Vagina (tissue), 2 donors: ENCODE measurements at regions not wholly inside any gene's neighbourhood (a gene's known extent, or its start where the extent isn't known, plus 50 kb on each side); places are given as distances from the start of the nearest gene placed in this dataset.
"Not testable (repeated sequence)": the region's sequence is repeated elsewhere in the genome, so short reads cannot be mapped to it uniquely, and the experiment has no call there.

Experiments
- DNase-seq, 2 donors: peaks; one replicate each; pipeline ENCODE4 v3.0.0-alpha.2; 2017; ENCODE audit errors: extremely low spot score in 2 of 2
- H3K27ac ChIP-seq: fragments of 200-600 bp; sonication (generic); one replicate; pipeline ENCODE4 v1.5.1; 2019
- H3K27me3 ChIP-seq: fragments of 200-600 bp; sonication (generic); one replicate; pipeline ENCODE4 v1.5.1; 2019
- H3K36me3 ChIP-seq, 2 donors: fragments of 200-600 bp; sonication (generic); one replicate each; pipeline ENCODE4 v1.5.1; 2017 to 2019
- H3K4me1 ChIP-seq: fragments of 200-600 bp; sonication (generic); one replicate; pipeline ENCODE4 v1.5.1; 2019
- H3K4me3 ChIP-seq, 2 donors: fragments of 200-600 bp; sonication (generic); 1 replicate in 1 of 2; 2 replicates in 1 of 2; pipeline ENCODE4 v1.5.1; 2016 to 2019
- H3K9me3 ChIP-seq: fragments of 200-600 bp; sonication (generic); one replicate; pipeline ENCODE4 v1.5.1; 2019
- CTCF ChIP-seq, 3 experiments: fragments of 450-650 bp in 2 of 3; fragments of 200-600 bp in 1 of 3; sonication (generic) in 1 of 3; IDR thresholded peaks; one replicate each; pipeline ENCODE4 v1.5.1; 2017 to 2019; ENCODE audit warnings: antibody characterized with exemption in 3 of 3, mild to moderate bottlenecking in 2 of 3, moderate library complexity in 2 of 3
- POLR2A ChIP-seq, 2 donors: fragments of 450-650 bp; IDR thresholded peaks; one replicate each; pipeline ENCODE4 v1.6.1; 2017; ENCODE audit warnings: antibody characterized with exemption in 2 of 2, mild to moderate bottlenecking in 2 of 2, moderate library complexity in 2 of 2
- POLR2AphosphoS5 ChIP-seq, 2 donors: sonication (generic); formaldehyde crosslinking; IDR thresholded peaks; one replicate each; pipeline ENCODE4 v1.9.0; 2017; ENCODE audit warnings: antibody characterized with exemption in 2 of 2, mild to moderate bottlenecking in 2 of 2, low read depth in 1 of 2; ENCODE audit not compliant: insufficient read depth in 1 of 2
- intact Hi-C: fragments of 100-400 bp; cut with DNase I; formaldehyde crosslinking; loops from one replicate; pipeline ENCODE4 v1.15.1; 2023

GRCh38 chr1:241432241-241432640 is 75.2 kb upstream of the RGS7 start:
- TF ChIP-seq CTCF (IDR thresholded peaks at IDR 0.05) (no peak), POLR2AphosphoS5 (IDR thresholded peaks at IDR 0.05; ENCODE audit: insufficient read depth in 1 of 2, low read depth in 1 of 2) (no peak), POLR2A (IDR thresholded peaks at IDR 0.05) (no peak)

GRCh38 chr1:241425091-241425490 is 68.1 kb upstream of the RGS7 start:
- DNase-seq, intact Hi-C loops, H3K27ac ChIP-seq, H3K36me3 ChIP-seq, H3K27me3 ChIP-seq, H3K9me3 ChIP-seq, H3K4me3 ChIP-seq: not testable (repeated sequence)
- H3K4me1 ChIP-seq: peaks cover 11% of the 10 kb centered on the region

More at GRCh38 chr1:241432241-241432640, 75.2 kb upstream of the RGS7 start:
- intact Hi-C loops: no loop called here
- Histone ChIP-seq H3K4me1 (no peaks in the 10 kb centered on the region), H3K9me3 (no peaks in the 10 kb centered on the region), H3K36me3 (no peaks in the 10 kb centered on the region), H3K27me3 (no peaks in the 10 kb centered on the region), H3K27ac (no peak overlapping the region), H3K4me3 (no peak overlapping the region)
- DNase-seq: no peak

GRCh38 chr1:241424480-241424971 is 67.5 kb upstream of the RGS7 start:
- H3K36me3 ChIP-seq: no peaks in the 10 kb centered on the region
- H3K27ac ChIP-seq: no peak overlapping the region
- H3K4me3 ChIP-seq: peak overlapping the region in 1 of 2 donors; percentile 25
- H3K9me3 ChIP-seq: no peaks in the 10 kb centered on the region
- intact Hi-C loops: no loop called here
- H3K27me3 ChIP-seq: no peaks in the 10 kb centered on the region
- DNase-seq: no peak
- peaks cover 11% of the 10 kb centered on the region for H3K4me1 ChIP-seq
- TF ChIP-seq POLR2AphosphoS5 (IDR thresholded peaks at IDR 0.05; ENCODE audit: insufficient read depth in 1 of 2, low read depth in 1 of 2): no peak
- no peak for TF ChIP-seq CTCF (IDR thresholded peaks at IDR 0.05)
- TF ChIP-seq POLR2A (IDR thresholded peaks at IDR 0.05): no peak

GRCh38 chr1:241423541-241424479 is 66.8 kb upstream of the RGS7 start:
- intact Hi-C loops: no loop called here
- H3K9me3 ChIP-seq: no peaks in the 10 kb centered on the region
- DNase-seq: no peak
- no peaks in the 10 kb centered on the region for H3K27me3 ChIP-seq
- peaks cover 11% of the 10 kb centered on the region for H3K4me1 ChIP-seq
- TF ChIP-seq POLR2A (IDR thresholded peaks at IDR 0.05) (no peak), CTCF (IDR thresholded peaks at IDR 0.05) (no peak), POLR2AphosphoS5 (IDR thresholded peaks at IDR 0.05; ENCODE audit: insufficient read depth in 1 of 2, low read depth in 1 of 2) (no peak)
- no peaks in the 10 kb centered on the region for H3K36me3 ChIP-seq
- H3K27ac ChIP-seq: no peak overlapping the region
- peak overlapping the region; percentile 25 to 31 for H3K4me3 ChIP-seq

- Histone ChIP-seq H3K36me3 (no peaks in the 10 kb centered on the region), H3K9me3 (no peaks in the 10 kb centered on the region), H3K4me3 (no peak overlapping the region), H3K27ac (no peak overlapping the region), H3K27me3 (no peaks in the 10 kb centered on the region), H3K4me1 (peaks cover 11% of the 10 kb centered on the region)
- no peak for TF ChIP-seq POLR2AphosphoS5 (IDR thresholded peaks at IDR 0.05; ENCODE audit: insufficient read depth in 1 of 2, low read depth in 1 of 2)
- TF ChIP-seq CTCF (IDR thresholded peaks at IDR 0.05): no peak
- no peak for TF ChIP-seq POLR2A (IDR thresholded peaks at IDR 0.05)
- intact Hi-C loops: no loop called here
- no peak for DNase-seq
Measured at GRCh38 chr1:241422470-241422869, 65.5 kb upstream of the RGS7 start.
